ENCODE measurements at regions not wholly inside any gene's neighbourhood (a gene's known extent, or its start where the extent isn't known, plus 50 kb on each side); places are given as distances from the start of the nearest gene placed in this dataset.
"Not testable (repeated sequence)": the region's sequence is repeated elsewhere in the genome, so short reads cannot be mapped to it uniquely, and the experiment has no call there.

DNA sequence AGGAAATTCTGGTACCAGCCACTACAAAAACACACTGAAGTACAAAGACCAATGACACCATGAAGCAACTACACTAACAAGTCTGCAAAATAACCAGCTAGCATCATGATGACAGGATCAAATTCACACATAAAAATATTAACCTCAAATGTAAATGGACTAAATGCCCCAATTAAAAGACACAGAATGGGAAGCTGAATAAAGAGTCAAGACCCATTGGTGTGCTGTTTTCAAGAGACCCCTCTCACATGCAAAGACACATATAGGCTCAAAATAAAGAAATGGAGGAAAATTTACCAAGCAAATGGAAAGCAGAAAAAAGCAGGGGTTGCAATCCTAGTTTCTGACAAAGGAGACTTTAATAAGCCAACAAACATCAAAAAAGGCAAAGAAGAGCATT is 50.5 kb upstream of the EFNA5 start:
- not testable (repeated sequence) for TF ChIP-seq POLR2AphosphoS5, CTCF, POLR2A (IDR thresholded peaks at IDR 0.05)
